ENCODE measurements at regions not wholly inside any gene's neighbourhood (a gene's known extent, or its start where the extent isn't known, plus 50 kb on each side); places are given as distances from the start of the nearest gene placed in this dataset.

DNA sequence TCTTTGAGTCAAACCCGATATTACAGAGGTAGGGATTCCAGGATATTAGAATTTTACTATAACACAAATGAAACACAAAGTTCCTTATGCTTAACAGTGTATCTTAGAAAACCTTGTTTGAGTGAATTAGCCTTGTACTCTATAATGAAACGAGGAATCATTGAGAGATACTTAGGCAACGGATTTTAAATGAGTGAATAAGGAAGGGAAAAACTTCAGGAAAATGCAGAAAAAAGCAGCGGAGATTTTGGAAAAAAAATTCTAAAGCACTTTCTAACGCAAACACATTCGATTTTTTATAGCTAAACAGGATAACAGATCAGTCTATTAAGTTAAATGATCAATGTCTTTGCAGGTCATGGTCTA, 137.3 kb downstream of the HFE start:
- Histone ChIP-seq H3K4me2 (peak overlapping the region; percentile 83), H3K4me3 (peak overlapping the region; percentile 60), H3K9me3 (no peaks in the 10 kb centered on the region; the same call in 2 of the 3 replicates), H3K4me1 (peaks cover 8% of the 10 kb centered on the region; the same call in 2 of the 3 replicates), H3K27ac (peak overlapping the region; percentile 93 to 95)
- ATAC-seq (no peak), FAIRE-seq (no peak), DNase-seq (ENCODE audit: low read depth in 1 of 2, low spot score in 1 of 2) (no peak)
- no peak for TF ChIP-seq MAFK (IDR thresholded peaks at IDR 0.05; ENCODE audit: partially characterized antibody)
- TF ChIP-seq CHD2 (IDR thresholded peaks at IDR 0.05; ENCODE audit: low read length, partially characterized antibody), result no peak
- no peak for TF ChIP-seq FOSL2 (IDR thresholded peaks at IDR 0.05)
- no peak for TF ChIP-seq FOSL2 (CRISPR knock-in tag; IDR thresholded peaks at IDR 0.05)
- TF ChIP-seq FOXS1 (CRISPR knock-in tag; IDR thresholded peaks at IDR 0.05), result no peak
- TF ChIP-seq SMC3 (IDR thresholded peaks at IDR 0.05), result no peak
- TF ChIP-seq JUNB (IDR thresholded peaks at IDR 0.05), result no peak
- no peak for TF ChIP-seq HOXB13 (CRISPR knock-in tag; IDR thresholded peaks at IDR 0.05; ENCODE audit: low read depth)
- no peak for TF ChIP-seq FOSB (CRISPR knock-in tag; IDR thresholded peaks at IDR 0.05)
- TF ChIP-seq RAD21 (conservative IDR thresholded peaks at IDR 0.05 in 1 of 2, IDR thresholded peaks at IDR 0.05 in 1 of 2), result no peak
- TF ChIP-seq, protein P1, sequence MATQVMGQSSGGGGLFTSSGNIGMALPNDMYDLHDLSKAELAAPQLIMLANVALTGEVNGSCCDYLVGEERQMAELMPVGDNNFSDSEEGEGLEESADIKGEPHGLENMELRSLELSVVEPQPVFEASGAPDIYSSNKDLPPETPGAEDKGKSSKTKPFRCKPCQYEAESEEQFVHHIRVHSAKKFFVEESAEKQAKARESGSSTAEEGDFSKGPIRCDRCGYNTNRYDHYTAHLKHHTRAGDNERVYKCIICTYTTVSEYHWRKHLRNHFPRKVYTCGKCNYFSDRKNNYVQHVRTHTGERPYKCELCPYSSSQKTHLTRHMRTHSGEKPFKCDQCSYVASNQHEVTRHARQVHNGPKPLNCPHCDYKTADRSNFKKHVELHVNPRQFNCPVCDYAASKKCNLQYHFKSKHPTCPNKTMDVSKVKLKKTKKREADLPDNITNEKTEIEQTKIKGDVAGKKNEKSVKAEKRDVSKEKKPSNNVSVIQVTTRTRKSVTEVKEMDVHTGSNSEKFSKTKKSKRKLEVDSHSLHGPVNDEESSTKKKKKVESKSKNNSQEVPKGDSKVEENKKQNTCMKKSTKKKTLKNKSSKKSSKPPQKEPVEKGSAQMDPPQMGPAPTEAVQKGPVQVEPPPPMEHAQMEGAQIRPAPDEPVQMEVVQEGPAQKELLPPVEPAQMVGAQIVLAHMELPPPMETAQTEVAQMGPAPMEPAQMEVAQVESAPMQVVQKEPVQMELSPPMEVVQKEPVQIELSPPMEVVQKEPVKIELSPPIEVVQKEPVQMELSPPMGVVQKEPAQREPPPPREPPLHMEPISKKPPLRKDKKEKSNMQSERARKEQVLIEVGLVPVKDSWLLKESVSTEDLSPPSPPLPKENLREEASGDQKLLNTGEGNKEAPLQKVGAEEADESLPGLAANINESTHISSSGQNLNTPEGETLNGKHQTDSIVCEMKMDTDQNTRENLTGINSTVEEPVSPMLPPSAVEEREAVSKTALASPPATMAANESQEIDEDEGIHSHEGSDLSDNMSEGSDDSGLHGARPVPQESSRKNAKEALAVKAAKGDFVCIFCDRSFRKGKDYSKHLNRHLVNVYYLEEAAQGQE (IDR thresholded peaks at IDR 0.05), result no peak
- TF ChIP-seq, protein P2, sequence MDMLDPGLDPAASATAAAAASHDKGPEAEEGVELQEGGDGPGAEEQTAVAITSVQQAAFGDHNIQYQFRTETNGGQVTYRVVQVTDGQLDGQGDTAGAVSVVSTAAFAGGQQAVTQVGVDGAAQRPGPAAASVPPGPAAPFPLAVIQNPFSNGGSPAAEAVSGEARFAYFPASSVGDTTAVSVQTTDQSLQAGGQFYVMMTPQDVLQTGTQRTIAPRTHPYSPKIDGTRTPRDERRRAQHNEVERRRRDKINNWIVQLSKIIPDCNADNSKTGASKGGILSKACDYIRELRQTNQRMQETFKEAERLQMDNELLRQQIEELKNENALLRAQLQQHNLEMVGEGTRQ (IDR thresholded peaks at IDR 0.05), result no peak
- TF ChIP-seq KDM1A (IDR thresholded peaks at IDR 0.05; ENCODE audit: low read depth), result no peak
- no peak for TF ChIP-seq BHLHE40 (IDR thresholded peaks at IDR 0.05; ENCODE audit: low read depth, low read length)
- TF ChIP-seq EHF (CRISPR knock-in tag; IDR thresholded peaks at IDR 0.05), result no peak
- no peak for TF ChIP-seq NR3C1 (IDR thresholded peaks at IDR 0.05)
- no peak for TF ChIP-seq ZC3H11A (IDR thresholded peaks at IDR 0.05)
- no peak for TF ChIP-seq TP53 (CRISPR knock-in tag; IDR thresholded peaks at IDR 0.05)
- TF ChIP-seq MAZ (IDR thresholded peaks at IDR 0.05; ENCODE audit: borderline replicate concordance, low read depth, low read length), result no peak
- no peak for TF ChIP-seq POLR2AphosphoS2 (conservative IDR thresholded peaks at IDR 0.05; ENCODE audit: low read length)
- POLR2A ChIA-PET, result interaction anchor here (1.9 to 3.1 kb wide), 6 partner anchors 10 to 67 kb away, joined by 9 to 35 read pairs (median 16); a partner anchor contains a TSS
- CTCF ChIA-PET, result interaction anchor here (0.9 to 1.3 kb wide), 3 partner anchors 9 to 49 kb away, joined by 3 to 4 read pairs (median 3); no protein-coding TSS in a partner anchor
- 2% methylated on average over 6 of the region's 6 CpGs for WGBS (ENCODE audit: missing lambda C conversion rate)

DNA sequence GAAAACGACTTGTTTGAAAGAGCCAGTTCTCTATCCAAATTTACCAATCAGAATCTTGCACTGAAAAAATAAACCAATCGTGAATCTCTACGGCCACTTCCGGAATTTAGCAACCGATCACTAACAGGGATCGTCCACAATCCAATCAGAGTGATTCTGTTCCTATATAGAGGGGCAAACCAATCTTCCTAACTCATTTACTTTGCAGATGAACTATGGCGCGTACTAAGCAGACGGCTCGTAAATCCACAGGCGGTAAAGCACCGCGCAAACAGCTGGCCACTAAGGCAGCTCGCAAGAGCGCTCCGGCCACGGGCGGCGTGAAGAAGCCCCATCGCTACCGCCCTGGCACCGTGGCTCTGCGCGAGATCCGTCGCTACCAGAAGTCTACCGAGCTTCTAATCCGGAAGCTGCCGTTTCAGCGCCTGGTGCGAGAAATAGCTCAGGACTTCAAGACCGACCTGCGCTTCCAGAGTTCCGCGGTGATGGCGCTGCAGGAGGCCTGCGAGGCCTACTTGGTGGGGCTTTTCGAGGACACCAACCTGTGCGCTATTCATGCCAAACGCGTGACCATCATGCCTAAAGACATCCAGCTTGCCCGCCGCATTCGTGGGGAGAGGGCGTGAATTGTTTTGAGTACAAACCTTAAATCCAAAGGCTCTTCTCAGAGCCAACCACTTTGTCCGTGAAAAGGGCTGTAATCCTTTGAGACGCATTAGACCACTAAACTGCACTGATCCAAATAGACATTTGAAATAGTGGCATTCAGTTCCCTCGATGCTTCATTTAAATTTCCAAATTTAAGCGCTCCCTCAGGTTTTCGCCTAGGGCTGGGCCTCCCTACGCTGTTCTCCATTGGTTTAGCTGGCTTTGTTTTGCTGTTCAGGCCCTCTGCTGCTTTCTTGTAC, 138.0 kb downstream of the HFE start:
- Histone ChIP-seq H3K4me3 (peak overlapping the region; percentile 60), H3K4me1 (peaks cover 8% of the 10 kb centered on the region; the same call in 2 of the 3 replicates), H3K4me2 (peak overlapping the region; percentile 83), H3K27ac (peak overlapping the region; percentile 93 to 95), H3K9me3 (no peaks in the 10 kb centered on the region; the same call in 2 of the 3 replicates)
- DNase-seq (ENCODE audit: low read depth in 1 of 2, low spot score in 1 of 2) (no peak), FAIRE-seq (no peak), ATAC-seq (no peak)
- TF ChIP-seq EHF (CRISPR knock-in tag; IDR thresholded peaks at IDR 0.05) (no peak), EP300 (IDR thresholded peaks at IDR 0.05) (no peak), TFCP2L1 (CRISPR knock-in tag; IDR thresholded peaks at IDR 0.05) (no peak), FOSL2 (IDR thresholded peaks at IDR 0.05) (no peak), FOSL2 (CRISPR knock-in tag; IDR thresholded peaks at IDR 0.05) (no peak), PHF8 (IDR thresholded peaks at IDR 0.05; ENCODE audit: borderline replicate concordance, low read depth) (no peak), NFE2L2 (conservative IDR thresholded peaks at IDR 0.05; ENCODE audit: low read length) (no peak)
- TF ChIP-seq, protein P3, sequence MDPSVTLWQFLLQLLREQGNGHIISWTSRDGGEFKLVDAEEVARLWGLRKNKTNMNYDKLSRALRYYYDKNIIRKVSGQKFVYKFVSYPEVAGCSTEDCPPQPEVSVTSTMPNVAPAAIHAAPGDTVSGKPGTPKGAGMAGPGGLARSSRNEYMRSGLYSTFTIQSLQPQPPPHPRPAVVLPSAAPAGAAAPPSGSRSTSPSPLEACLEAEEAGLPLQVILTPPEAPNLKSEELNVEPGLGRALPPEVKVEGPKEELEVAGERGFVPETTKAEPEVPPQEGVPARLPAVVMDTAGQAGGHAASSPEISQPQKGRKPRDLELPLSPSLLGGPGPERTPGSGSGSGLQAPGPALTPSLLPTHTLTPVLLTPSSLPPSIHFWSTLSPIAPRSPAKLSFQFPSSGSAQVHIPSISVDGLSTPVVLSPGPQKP (IDR thresholded peaks at IDR 0.05; ENCODE audit: low read depth, low read length), result no peak
- ChIA-PET POLR2A (interaction anchor here (3.1 kb wide), 1 partner anchor 60 kb away, joined by 15 read pairs; a partner anchor contains a TSS), CTCF (interaction anchor here (0.7 to 1.5 kb wide), 3 partner anchors 9 to 46 kb away, joined by 3 to 4 read pairs (median 4); a partner anchor contains a TSS)
- 95% methylated on average over 51 of the region's 51 CpGs for whole genome bisulfite sequencing (ENCODE audit: missing lambda C conversion rate)

All from A549 (cell line).